Caco-2 (cell line): ENCODE measurements at regions not wholly inside any gene's neighbourhood (a gene's known extent, or its start where the extent isn't known, plus 50 kb on each side); places are given as distances from the start of the nearest gene placed in this dataset.

Experiments used
- BruUV-seq: library from RNA; stranded (reverse); fragments of 400-500 nt; replicated peaks from 2 replicates; lab custom pipeline; 2021; lab: Mats Ljungman, UMichigan
- CTCF ChIA-PET: fragments of 300-600 bp; sonication (Branson Sonifier 250); formaldehyde crosslinking; loops from one replicate; lab custom pipeline; 2022; ENCODE audit warnings: antibody characterized with exemption; lab: Charles Lee
- POLR2A ChIA-PET: fragments of 300-600 bp; sonication (Branson Sonifier 250); formaldehyde crosslinking; loops from one replicate; lab custom pipeline; 2022; ENCODE audit warnings: antibody characterized with exemption; lab: Charles Lee
- DNase-seq, 2 experiments: peaks; one replicate each; pipeline versions ENCODE4 v3.0.0 to v3.0.0-alpha.2; 2020 to 2022
- H3K27me3 ChIP-seq: replicated peaks from 2 replicates; pipeline ENCODE4 v1.6.0; 2011; ENCODE audit warnings: low read length; ENCODE audit not compliant: control insufficient read depth, insufficient read depth
- H3K36me3 ChIP-seq: 2 replicates; pipeline ENCODE4 v1.5.1; 2011; ENCODE audit warnings: low read length; ENCODE audit not compliant: control insufficient read depth, insufficient read depth
- H3K4me1 ChIP-seq: fragments of 250-450 bp; sonication (Bioruptor Pico); 2 replicates; pipeline ENCODE4 v1.5.1; 2020; ENCODE audit warnings: mild to moderate bottlenecking
- H3K4me3 ChIP-seq: 2 replicates; pipeline ENCODE4 v1.5.1; 2011; ENCODE audit warnings: low read depth, mild to moderate bottlenecking, control low read depth, low read length
- H3K9me3 ChIP-seq: fragments of 250-450 bp; sonication (Bioruptor Pico); 2 replicates; pipeline ENCODE4 v1.5.1; 2020; ENCODE audit warnings: mild to moderate bottlenecking, moderate library complexity
- H3K27ac Mint-ChIP-seq: one replicate; pipeline ENCODE4 v1.8.0; 2022; ENCODE audit warnings: mixed read lengths; ENCODE audit not compliant: unreplicated experiment
- H3K27me3 Mint-ChIP-seq: one replicate; pipeline ENCODE4 v1.8.0; 2022; ENCODE audit warnings: mixed read lengths; ENCODE audit not compliant: insufficient read depth, unreplicated experiment
- H3K36me3 Mint-ChIP-seq: one replicate; pipeline ENCODE4 v1.8.0; 2022; ENCODE audit warnings: mild to moderate bottlenecking, mixed read lengths; ENCODE audit not compliant: insufficient read depth, unreplicated experiment
- H3K4me1 Mint-ChIP-seq: one replicate; pipeline ENCODE4 v1.8.0; 2022; ENCODE audit warnings: low read depth, mixed read lengths; ENCODE audit not compliant: unreplicated experiment
- H3K4me3 Mint-ChIP-seq: one replicate; pipeline ENCODE4 v1.8.0; 2022; ENCODE audit warnings: mild to moderate bottlenecking, moderate library complexity, mixed read lengths; ENCODE audit not compliant: unreplicated experiment
- H3K9me3 Mint-ChIP-seq: one replicate; pipeline ENCODE4 v1.8.0; 2022; ENCODE audit warnings: mixed read lengths; ENCODE audit not compliant: unreplicated experiment
- intact Hi-C: fragments of 100-400 bp; cut with micrococcal nuclease; formaldehyde crosslinking; loops from one replicate; pipeline ENCODE4 v1.10.0; 2022; ENCODE audit not compliant: unreplicated experiment
- TF ChIP-seq, protein P1 (sequence below), 2 experiments: fragments of 200-600 bp in 1 of 2; IDR thresholded peaks; 1 replicate in 1 of 2; 2 replicates in 1 of 2; pipeline versions ENCODE4 v1.5.1 to v1.8.0; 2011 to 2022; ENCODE audit warnings: antibody characterized with exemption in 1 of 2, control low read depth in 1 of 2, inconsistent platforms in 1 of 2, low read depth in 1 of 2, low read length in 1 of 2, mild to moderate bottlenecking in 1 of 2, moderate library complexity in 1 of 2; ENCODE audit not compliant: insufficient read depth in 1 of 2, severe bottlenecking in 1 of 2, unreplicated experiment in 1 of 2

DNA sequence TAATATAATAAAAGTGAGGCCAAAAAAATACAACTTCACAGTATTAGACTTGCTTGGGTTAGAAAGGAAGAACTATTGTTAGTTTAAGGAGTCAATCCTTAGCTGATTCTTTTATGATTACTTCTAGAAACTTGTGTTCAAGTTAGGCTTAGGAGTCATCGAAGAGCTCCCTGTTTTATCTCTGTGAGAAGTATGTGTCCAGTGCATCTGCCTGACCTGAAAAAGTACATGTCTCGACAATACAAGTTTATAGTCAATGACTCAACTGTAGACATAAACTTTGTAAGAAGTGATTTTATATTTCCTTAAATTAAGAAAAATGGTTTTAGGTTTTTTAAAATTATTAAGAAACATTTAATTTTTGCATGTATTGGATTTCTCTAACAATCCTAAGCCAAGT, 571.2 kb downstream of the ZEB2 start:
- TF ChIP-seq, protein P1, sequence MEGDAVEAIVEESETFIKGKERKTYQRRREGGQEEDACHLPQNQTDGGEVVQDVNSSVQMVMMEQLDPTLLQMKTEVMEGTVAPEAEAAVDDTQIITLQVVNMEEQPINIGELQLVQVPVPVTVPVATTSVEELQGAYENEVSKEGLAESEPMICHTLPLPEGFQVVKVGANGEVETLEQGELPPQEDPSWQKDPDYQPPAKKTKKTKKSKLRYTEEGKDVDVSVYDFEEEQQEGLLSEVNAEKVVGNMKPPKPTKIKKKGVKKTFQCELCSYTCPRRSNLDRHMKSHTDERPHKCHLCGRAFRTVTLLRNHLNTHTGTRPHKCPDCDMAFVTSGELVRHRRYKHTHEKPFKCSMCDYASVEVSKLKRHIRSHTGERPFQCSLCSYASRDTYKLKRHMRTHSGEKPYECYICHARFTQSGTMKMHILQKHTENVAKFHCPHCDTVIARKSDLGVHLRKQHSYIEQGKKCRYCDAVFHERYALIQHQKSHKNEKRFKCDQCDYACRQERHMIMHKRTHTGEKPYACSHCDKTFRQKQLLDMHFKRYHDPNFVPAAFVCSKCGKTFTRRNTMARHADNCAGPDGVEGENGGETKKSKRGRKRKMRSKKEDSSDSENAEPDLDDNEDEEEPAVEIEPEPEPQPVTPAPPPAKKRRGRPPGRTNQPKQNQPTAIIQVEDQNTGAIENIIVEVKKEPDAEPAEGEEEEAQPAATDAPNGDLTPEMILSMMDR (IDR thresholded peaks at IDR 0.05; ENCODE audit: insufficient read depth in 1 of 2, low read depth in 1 of 2, low read length in 1 of 2, severe bottlenecking in 1 of 2, unreplicated experiment in 1 of 2) = no peak
- Histone ChIP-seq H3K36me3 (no peaks in the 10 kb centered on the region), H3K9me3 (no peaks in the 10 kb centered on the region), H3K27me3 (no peaks in the 10 kb centered on the region), H3K4me1 (no peaks in the 10 kb centered on the region), H3K4me3 (no peak overlapping the region)
- no TSS peak for BruUV-seq
- CTCF ChIA-PET = no interaction called here
- H3K4me3 Mint-ChIP-seq = no peak overlapping the region
- no peak for DNase-seq
- H3K27ac Mint-ChIP-seq = no peak overlapping the region
- H3K27me3 Mint-ChIP-seq = no peaks in the 10 kb centered on the region
- intact Hi-C loops = no loop called here
- H3K4me1 Mint-ChIP-seq = no peaks in the 10 kb centered on the region
- no peaks in the 10 kb centered on the region for H3K9me3 Mint-ChIP-seq
- H3K36me3 Mint-ChIP-seq = no peaks in the 10 kb centered on the region
- POLR2A ChIA-PET = no interaction called here

DNA sequence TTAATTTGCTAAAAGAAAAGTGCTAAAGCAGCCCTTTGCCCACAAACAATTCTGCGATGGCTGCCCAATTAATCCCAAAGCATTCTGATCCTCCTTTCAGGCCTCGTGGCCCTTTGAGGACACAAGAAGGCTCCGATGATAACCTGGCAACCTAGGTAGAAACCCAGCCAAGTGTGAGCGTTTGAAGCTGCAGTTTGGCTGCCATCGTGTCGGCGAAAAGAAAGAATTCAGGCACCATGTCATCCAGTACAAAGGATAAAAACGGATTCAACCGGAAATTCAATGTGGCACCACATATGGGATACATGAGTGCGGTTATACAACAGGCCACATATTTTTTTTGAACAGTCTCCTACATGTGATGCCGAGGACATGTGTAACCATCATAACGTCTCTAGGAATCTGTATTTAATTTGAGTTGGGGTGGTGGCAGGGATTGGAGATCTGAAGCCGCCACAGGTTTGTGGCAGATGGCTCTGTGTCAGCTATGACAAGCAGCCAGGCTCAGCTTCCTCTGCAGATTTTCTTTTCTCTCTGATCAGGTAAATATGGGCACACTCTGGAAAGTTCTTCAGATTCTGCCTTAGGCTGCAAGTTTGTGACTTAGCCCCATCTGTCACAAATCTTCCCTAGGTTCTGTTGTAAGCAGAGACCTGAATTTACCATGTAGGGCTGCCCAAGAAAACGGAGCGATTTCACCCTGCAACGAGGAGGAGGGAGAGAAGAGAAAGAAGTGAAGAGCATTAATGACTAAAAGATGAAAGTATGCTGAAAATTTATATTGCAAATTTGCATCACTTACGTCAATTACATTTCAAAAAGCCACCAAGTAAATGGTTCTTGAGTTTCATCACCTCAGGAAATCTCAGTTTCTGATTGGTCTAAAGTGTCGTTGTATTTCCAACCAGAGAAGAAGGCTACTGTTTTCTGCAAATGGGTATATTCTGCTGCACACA, 573.2 kb downstream of the ZEB2 start:
- H3K36me3 ChIP-seq = no peaks in the 10 kb centered on the region
- TF ChIP-seq, protein P1 (IDR thresholded peaks at IDR 0.05; ENCODE audit: insufficient read depth in 1 of 2, low read depth in 1 of 2, low read length in 1 of 2, severe bottlenecking in 1 of 2, unreplicated experiment in 1 of 2) = no peak
- ChIA-PET POLR2A (no interaction called here), CTCF (no interaction called here)
- Mint-ChIP-seq H3K4me3 (no peak overlapping the region), H3K27me3 (no peaks in the 10 kb centered on the region), H3K9me3 (no peaks in the 10 kb centered on the region), H3K27ac (no peak overlapping the region), H3K36me3 (no peaks in the 10 kb centered on the region), H3K4me1 (no peaks in the 10 kb centered on the region)
- BruUV-seq = no TSS peak
- no peaks in the 10 kb centered on the region for H3K27me3 ChIP-seq
- intact Hi-C loops = no loop called here
- no peak for DNase-seq
- no peaks in the 10 kb centered on the region for H3K9me3 ChIP-seq
- H3K4me1 ChIP-seq = no peaks in the 10 kb centered on the region
- H3K4me3 ChIP-seq = no peak overlapping the region

DNA sequence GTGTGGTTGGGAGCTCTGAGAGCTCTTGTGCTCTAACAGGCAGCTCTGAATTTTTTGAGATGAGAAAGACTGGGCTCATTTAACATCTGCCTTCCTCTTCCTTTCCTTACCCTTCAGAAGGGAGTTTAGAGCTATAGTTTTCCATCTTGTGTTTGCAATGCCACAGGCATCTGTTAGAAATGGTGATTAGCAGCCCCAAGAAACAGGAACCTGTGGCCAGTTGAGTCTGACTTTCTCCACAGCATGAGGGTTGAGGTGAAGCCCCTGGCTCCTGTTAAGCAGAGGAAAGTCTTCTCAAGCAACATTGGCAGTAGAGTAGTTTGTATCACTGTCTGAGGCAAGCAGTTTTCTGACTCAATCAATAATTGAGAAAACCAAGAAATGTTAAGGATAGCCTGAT, 577.4 kb downstream of the ZEB2 start:
- Mint-ChIP-seq H3K4me3 (no peak overlapping the region), H3K9me3 (no peaks in the 10 kb centered on the region), H3K27ac (no peak overlapping the region), H3K27me3 (peaks cover 6% of the 10 kb centered on the region), H3K4me1 (no peaks in the 10 kb centered on the region), H3K36me3 (no peaks in the 10 kb centered on the region)
- no peaks in the 10 kb centered on the region for H3K27me3 ChIP-seq
- H3K4me1 ChIP-seq = no peaks in the 10 kb centered on the region
- intact Hi-C loops = no loop called here
- TF ChIP-seq, protein P1 (IDR thresholded peaks at IDR 0.05; ENCODE audit: insufficient read depth in 1 of 2, low read depth in 1 of 2, low read length in 1 of 2, severe bottlenecking in 1 of 2, unreplicated experiment in 1 of 2) = no peak
- ChIA-PET CTCF (no interaction called here), POLR2A (no interaction called here)
- H3K36me3 ChIP-seq = no peaks in the 10 kb centered on the region
- H3K4me3 ChIP-seq = no peak overlapping the region
- no peaks in the 10 kb centered on the region for H3K9me3 ChIP-seq
- no TSS peak for BruUV-seq
- no peak for DNase-seq
